ENCODE measurements at regions not wholly inside any gene's neighbourhood (a gene's known extent, or its start where the extent isn't known, plus 50 kb on each side); places are given as distances from the start of the nearest gene placed in this dataset.

- H3K27me3 ChIP-seq (ENCODE audit: low read depth, low read length): no peaks in the 10 kb centered on the region
- no peaks in the 10 kb centered on the region for H3K4me1 ChIP-seq (ENCODE audit: control insufficient read depth in 1 of 2, insufficient read depth in 2 of 2, low read length in 2 of 2)
- no peaks in the 10 kb centered on the region for H3K9me3 ChIP-seq (ENCODE audit: control insufficient read depth in 1 of 2, low read length in 2 of 2)
- H3K4me3 ChIP-seq (ENCODE audit: low read depth in 1 of 2, low read length in 2 of 2): no peak overlapping the region
- H3K27ac ChIP-seq (ENCODE audit: low read length): no peak overlapping the region
- no peaks in the 10 kb centered on the region for H3K36me3 ChIP-seq (ENCODE audit: control insufficient read depth in 1 of 2, insufficient read depth in 2 of 2, low read length in 2 of 2)
Measured at GRCh38 chr13:103969520-103970050, 903.4 kb upstream of the SLC10A2 start.

GRCh38 chr13:103965506-103966243 is 899.5 kb upstream of the SLC10A2 start:
- no peaks in the 10 kb centered on the region for H3K36me3 ChIP-seq (ENCODE audit: control insufficient read depth in 1 of 2, insufficient read depth in 2 of 2, low read length in 2 of 2)
- H3K9me3 ChIP-seq (ENCODE audit: control insufficient read depth in 1 of 2, low read length in 2 of 2): no peaks in the 10 kb centered on the region
- no peaks in the 10 kb centered on the region for H3K27me3 ChIP-seq (ENCODE audit: low read depth, low read length)
- no peak overlapping the region for H3K27ac ChIP-seq (ENCODE audit: low read length)
- H3K4me1 ChIP-seq (ENCODE audit: control insufficient read depth in 1 of 2, insufficient read depth in 2 of 2, low read length in 2 of 2): no peaks in the 10 kb centered on the region
- no peak overlapping the region for H3K4me3 ChIP-seq (ENCODE audit: low read depth in 1 of 2, low read length in 2 of 2)

- Histone ChIP-seq H3K36me3 (ENCODE audit: control insufficient read depth in 1 of 2, insufficient read depth in 2 of 2, low read length in 2 of 2) (no peaks in the 10 kb centered on the region), H3K9me3 (ENCODE audit: control insufficient read depth in 1 of 2, low read length in 2 of 2) (no peaks in the 10 kb centered on the region), H3K4me1 (ENCODE audit: control insufficient read depth in 1 of 2, insufficient read depth in 2 of 2, low read length in 2 of 2) (no peaks in the 10 kb centered on the region), H3K27me3 (ENCODE audit: low read depth, low read length) (no peaks in the 10 kb centered on the region), H3K4me3 (ENCODE audit: low read depth in 1 of 2, low read length in 2 of 2) (no peak overlapping the region), H3K27ac (ENCODE audit: low read length) (no peak overlapping the region)
Measured at GRCh38 chr13:103961784-103962183, 895.6 kb upstream of the SLC10A2 start.

GRCh38 chr13:103961129-103961528 is 894.9 kb upstream of the SLC10A2 start:
- H3K36me3 ChIP-seq (ENCODE audit: control insufficient read depth in 1 of 2, insufficient read depth in 2 of 2, low read length in 2 of 2): no peaks in the 10 kb centered on the region
- H3K4me3 ChIP-seq (ENCODE audit: low read depth in 1 of 2, low read length in 2 of 2): no peak overlapping the region
- H3K9me3 ChIP-seq (ENCODE audit: control insufficient read depth in 1 of 2, low read length in 2 of 2): no peaks in the 10 kb centered on the region
- H3K27me3 ChIP-seq (ENCODE audit: low read depth, low read length): no peaks in the 10 kb centered on the region
- no peaks in the 10 kb centered on the region for H3K4me1 ChIP-seq (ENCODE audit: control insufficient read depth in 1 of 2, insufficient read depth in 2 of 2, low read length in 2 of 2)
- H3K27ac ChIP-seq (ENCODE audit: low read length): no peak overlapping the region

GRCh38 chr13:103960001-103960400 is 893.8 kb upstream of the SLC10A2 start:
- Histone ChIP-seq H3K4me1 (ENCODE audit: control insufficient read depth in 1 of 2, insufficient read depth in 2 of 2, low read length in 2 of 2) (no peaks in the 10 kb centered on the region), H3K9me3 (ENCODE audit: control insufficient read depth in 1 of 2, low read length in 2 of 2) (no peaks in the 10 kb centered on the region), H3K27ac (ENCODE audit: low read length) (no peak overlapping the region), H3K36me3 (ENCODE audit: control insufficient read depth in 1 of 2, insufficient read depth in 2 of 2, low read length in 2 of 2) (no peaks in the 10 kb centered on the region), H3K4me3 (ENCODE audit: low read depth in 1 of 2, low read length in 2 of 2) (no peak overlapping the region), H3K27me3 (ENCODE audit: low read depth, low read length) (no peaks in the 10 kb centered on the region)

GRCh38 chr13:103958691-103959090 is 892.5 kb upstream of the SLC10A2 start:
- H3K27ac ChIP-seq (ENCODE audit: low read length): no peak overlapping the region
- H3K27me3 ChIP-seq (ENCODE audit: low read depth, low read length): no peaks in the 10 kb centered on the region

GRCh38 chr13:103957939-103958338 is 891.7 kb upstream of the SLC10A2 start:
- no peaks in the 10 kb centered on the region for H3K9me3 ChIP-seq (ENCODE audit: control insufficient read depth in 1 of 2, low read length in 2 of 2)
- no peak overlapping the region for H3K4me3 ChIP-seq (ENCODE audit: low read depth in 1 of 2, low read length in 2 of 2)
- H3K36me3 ChIP-seq (ENCODE audit: control insufficient read depth in 1 of 2, insufficient read depth in 2 of 2, low read length in 2 of 2): no peaks in the 10 kb centered on the region
- H3K27ac ChIP-seq (ENCODE audit: low read length): no peak overlapping the region
- no peaks in the 10 kb centered on the region for H3K4me1 ChIP-seq (ENCODE audit: control insufficient read depth in 1 of 2, insufficient read depth in 2 of 2, low read length in 2 of 2)
- H3K27me3 ChIP-seq (ENCODE audit: low read depth, low read length): no peaks in the 10 kb centered on the region

More at GRCh38 chr13:103958691-103959090, 892.5 kb upstream of the SLC10A2 start:
- H3K9me3 ChIP-seq (ENCODE audit: control insufficient read depth in 1 of 2, low read length in 2 of 2): no peaks in the 10 kb centered on the region
- no peaks in the 10 kb centered on the region for H3K36me3 ChIP-seq (ENCODE audit: control insufficient read depth in 1 of 2, insufficient read depth in 2 of 2, low read length in 2 of 2)
- H3K4me3 ChIP-seq (ENCODE audit: low read depth in 1 of 2, low read length in 2 of 2): no peak overlapping the region
- H3K4me1 ChIP-seq (ENCODE audit: control insufficient read depth in 1 of 2, insufficient read depth in 2 of 2, low read length in 2 of 2): no peaks in the 10 kb centered on the region

- H3K36me3 ChIP-seq (ENCODE audit: control insufficient read depth in 1 of 2, insufficient read depth in 2 of 2, low read length in 2 of 2): no peaks in the 10 kb centered on the region
- H3K4me1 ChIP-seq (ENCODE audit: control insufficient read depth in 1 of 2, insufficient read depth in 2 of 2, low read length in 2 of 2): no peaks in the 10 kb centered on the region
- H3K27ac ChIP-seq (ENCODE audit: low read length): no peak overlapping the region
- H3K4me3 ChIP-seq (ENCODE audit: low read depth in 1 of 2, low read length in 2 of 2): no peak overlapping the region
- no peaks in the 10 kb centered on the region for H3K9me3 ChIP-seq (ENCODE audit: control insufficient read depth in 1 of 2, low read length in 2 of 2)
- H3K27me3 ChIP-seq (ENCODE audit: low read depth, low read length): no peaks in the 10 kb centered on the region
Measured at GRCh38 chr13:103953859-103954258, 887.6 kb upstream of the SLC10A2 start.

GRCh38 chr13:103952183-103952582 is 886.0 kb upstream of the SLC10A2 start:
- Histone ChIP-seq H3K36me3 (ENCODE audit: control insufficient read depth in 1 of 2, insufficient read depth in 2 of 2, low read length in 2 of 2) (no peaks in the 10 kb centered on the region), H3K9me3 (ENCODE audit: control insufficient read depth in 1 of 2, low read length in 2 of 2) (no peaks in the 10 kb centered on the region), H3K27me3 (ENCODE audit: low read depth, low read length) (no peaks in the 10 kb centered on the region), H3K4me1 (ENCODE audit: control insufficient read depth in 1 of 2, insufficient read depth in 2 of 2, low read length in 2 of 2) (no peaks in the 10 kb centered on the region), H3K4me3 (ENCODE audit: low read depth in 1 of 2, low read length in 2 of 2) (no peak overlapping the region), H3K27ac (ENCODE audit: low read length) (no peak overlapping the region)

- Histone ChIP-seq H3K4me1 (ENCODE audit: control insufficient read depth in 1 of 2, insufficient read depth in 2 of 2, low read length in 2 of 2) (no peaks in the 10 kb centered on the region), H3K27ac (ENCODE audit: low read length) (no peak overlapping the region), H3K27me3 (ENCODE audit: low read depth, low read length) (no peaks in the 10 kb centered on the region), H3K9me3 (ENCODE audit: control insufficient read depth in 1 of 2, low read length in 2 of 2) (no peaks in the 10 kb centered on the region), H3K36me3 (ENCODE audit: control insufficient read depth in 1 of 2, insufficient read depth in 2 of 2, low read length in 2 of 2) (no peaks in the 10 kb centered on the region), H3K4me3 (ENCODE audit: low read depth in 1 of 2, low read length in 2 of 2) (no peak overlapping the region)
Measured at GRCh38 chr13:103948426-103948825, 882.2 kb upstream of the SLC10A2 start.

- H3K4me1 ChIP-seq (ENCODE audit: control insufficient read depth in 1 of 2, insufficient read depth in 2 of 2, low read length in 2 of 2): no peaks in the 10 kb centered on the region
- H3K9me3 ChIP-seq (ENCODE audit: control insufficient read depth in 1 of 2, low read length in 2 of 2): no peaks in the 10 kb centered on the region
- no peak overlapping the region for H3K27ac ChIP-seq (ENCODE audit: low read length)
- no peak overlapping the region for H3K4me3 ChIP-seq (ENCODE audit: low read depth in 1 of 2, low read length in 2 of 2)
- no peaks in the 10 kb centered on the region for H3K36me3 ChIP-seq (ENCODE audit: control insufficient read depth in 1 of 2, insufficient read depth in 2 of 2, low read length in 2 of 2)
- H3K27me3 ChIP-seq (ENCODE audit: low read depth, low read length): no peaks in the 10 kb centered on the region
Measured at GRCh38 chr13:103945836-103946235, 879.6 kb upstream of the SLC10A2 start.
